Kidney epithelial cell (primary cell): ENCODE measurements at regions not wholly inside any gene's neighbourhood (a gene's known extent, or its start where the extent isn't known, plus 50 kb on each side); places are given as distances from the start of the nearest gene placed in this dataset.

Experiments
- DNase-seq: peaks from one replicate; pipeline ENCODE4 v3.0.0-alpha.2; 2010; ENCODE audit warnings: low read depth
- H3K27me3 ChIP-seq: 2 replicates; pipeline ENCODE4 v1.6.0; 2011; ENCODE audit warnings: low read length; ENCODE audit not compliant: control insufficient read depth, insufficient read depth
- H3K36me3 ChIP-seq: 2 replicates; pipeline ENCODE4 v1.5.1; 2011; ENCODE audit warnings: low read length; ENCODE audit not compliant: control insufficient read depth, insufficient read depth
- H3K4me3 ChIP-seq: 2 replicates; pipeline ENCODE4 v1.5.1; 2011; ENCODE audit warnings: low read depth, mild to moderate bottlenecking, control low read depth, low read length
- CTCF ChIP-seq: IDR thresholded peaks from 2 replicates; pipeline ENCODE4 v1.5.1; 2011; ENCODE audit warnings: mild to moderate bottlenecking, moderate library complexity, low read length, control low read depth, inconsistent platforms; ENCODE audit not compliant: insufficient read depth, poor library complexity, severe bottlenecking

DNA sequence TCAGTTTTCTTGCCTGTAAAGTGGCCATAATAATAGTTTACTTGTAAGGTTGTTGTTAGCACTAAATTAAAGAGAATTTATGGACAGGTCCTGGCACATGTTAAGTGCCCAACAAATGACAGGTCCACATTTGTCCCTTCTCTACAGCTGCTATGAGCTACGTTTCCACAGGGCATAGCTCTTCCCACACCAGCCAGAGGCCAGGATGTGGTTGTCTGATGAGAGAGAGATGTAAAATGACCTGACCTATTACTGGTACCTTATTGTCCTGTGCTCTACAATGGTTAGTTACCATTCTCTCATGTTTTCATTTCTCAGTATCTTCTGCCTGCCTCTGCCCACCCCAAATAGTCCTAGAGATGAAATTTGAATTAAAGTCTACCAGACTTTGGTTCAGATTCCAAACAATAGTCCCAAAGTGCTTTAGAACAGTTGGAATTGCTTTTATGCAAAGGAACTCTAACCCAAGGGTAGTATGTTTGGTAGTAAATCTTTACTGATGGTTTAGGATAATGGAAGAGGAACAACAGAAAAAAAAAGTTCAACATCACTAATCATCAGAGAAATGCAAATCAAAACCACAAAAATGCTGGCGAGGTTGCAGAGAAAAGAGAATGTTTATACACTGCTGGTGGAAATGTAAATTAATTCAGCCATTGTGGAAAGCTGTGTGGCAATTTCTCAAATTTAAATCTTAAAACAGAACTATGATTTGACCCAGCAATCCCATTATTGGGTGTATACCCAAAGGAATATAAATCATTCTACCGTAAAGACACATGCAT lies 57.1 kb upstream of the ANKFN1 start:
- no peak for TF ChIP-seq CTCF
- Histone ChIP-seq H3K4me3 (no peak overlapping the region), H3K36me3 (no peaks in the 10 kb centered on the region), H3K27me3 (no peaks in the 10 kb centered on the region)
- DNase-seq, result no peak

DNA sequence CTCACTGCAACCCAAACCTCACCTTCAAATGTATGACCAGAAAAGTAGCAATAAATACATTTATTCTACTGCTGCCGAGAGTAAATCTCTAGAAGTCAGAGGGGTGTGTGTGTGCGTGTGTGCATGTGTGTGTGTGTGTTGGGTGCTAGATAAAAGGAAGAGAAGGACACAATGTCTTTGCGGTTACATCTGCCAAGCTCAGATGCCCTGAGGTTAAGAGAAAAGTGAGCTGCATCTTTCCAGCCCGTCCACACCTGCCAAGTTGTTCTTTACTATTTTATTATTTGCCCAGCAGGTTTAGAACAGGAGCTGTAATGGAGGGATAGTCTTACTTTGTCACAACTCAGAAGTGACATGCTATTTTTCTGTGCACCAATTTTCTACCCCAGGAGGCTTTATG lies 54.5 kb upstream of the ANKFN1 start:
- no peak for DNase-seq

DNA sequence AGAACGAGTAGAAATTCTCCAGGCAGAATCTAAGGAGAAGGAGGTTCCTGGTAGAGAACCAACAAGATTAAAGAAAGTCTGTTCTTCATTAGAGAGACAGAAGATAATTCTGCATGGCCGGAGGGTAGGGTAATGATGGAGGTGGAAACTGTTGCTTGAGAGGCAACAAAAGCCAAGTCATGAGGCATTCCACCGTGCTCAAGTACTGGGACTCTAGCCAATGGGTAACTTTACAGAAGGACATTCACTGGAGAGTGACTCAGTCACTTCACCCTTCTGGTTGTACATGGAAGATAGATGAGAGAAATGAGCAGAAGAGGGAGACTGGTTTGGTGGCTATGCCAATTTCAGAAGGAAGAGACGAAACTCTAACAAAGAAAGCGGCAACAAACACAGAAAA lies 53.6 kb upstream of the ANKFN1 start:
- Histone ChIP-seq H3K36me3 (no peaks in the 10 kb centered on the region), H3K27me3 (no peaks in the 10 kb centered on the region), H3K4me3 (no peak overlapping the region)
- DNase-seq, result no peak
- TF ChIP-seq CTCF, result no peak

More for the DNA sequence above, 54.5 kb upstream of the ANKFN1 start:
- Histone ChIP-seq H3K27me3 (no peaks in the 10 kb centered on the region), H3K36me3 (no peaks in the 10 kb centered on the region), H3K4me3 (no peak overlapping the region)
- TF ChIP-seq CTCF, result no peak
